GM21723 (cell line): ENCODE measurements at regions not wholly inside any gene's neighbourhood (a gene's known extent, or its start where the extent isn't known, plus 50 kb on each side); places are given as distances from the start of the nearest gene placed in this dataset.

Source experiments
- ATAC-seq: cut with Tn5 transposase; IDR thresholded peaks from one replicate; pipeline ENCODE4 v1.9.1; 2021; ENCODE audit warnings: mild to moderate bottlenecking, moderate library complexity; ENCODE audit not compliant: unreplicated experiment

DNA sequence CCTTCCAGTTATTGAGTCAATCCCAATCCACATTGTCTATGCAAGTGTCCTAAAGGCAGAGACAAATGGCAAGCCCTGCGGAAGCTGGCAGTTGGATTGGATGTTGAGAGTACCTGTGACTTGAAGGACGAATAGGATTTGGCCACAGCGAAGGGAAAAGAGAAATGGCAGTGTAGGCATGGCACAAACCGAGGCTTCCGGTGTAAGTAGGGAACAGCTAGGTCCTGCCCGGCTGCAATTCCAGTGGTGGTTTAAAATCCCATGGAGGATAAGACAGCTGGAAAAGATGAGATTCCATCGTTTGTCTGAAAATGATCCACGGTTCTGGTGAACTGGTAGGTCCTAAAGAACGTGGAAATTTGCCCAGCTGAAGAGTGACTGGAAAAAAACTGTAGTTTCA lies 296.2 kb downstream of the TCERG1L start:
- no peak for ATAC-seq

DNA sequence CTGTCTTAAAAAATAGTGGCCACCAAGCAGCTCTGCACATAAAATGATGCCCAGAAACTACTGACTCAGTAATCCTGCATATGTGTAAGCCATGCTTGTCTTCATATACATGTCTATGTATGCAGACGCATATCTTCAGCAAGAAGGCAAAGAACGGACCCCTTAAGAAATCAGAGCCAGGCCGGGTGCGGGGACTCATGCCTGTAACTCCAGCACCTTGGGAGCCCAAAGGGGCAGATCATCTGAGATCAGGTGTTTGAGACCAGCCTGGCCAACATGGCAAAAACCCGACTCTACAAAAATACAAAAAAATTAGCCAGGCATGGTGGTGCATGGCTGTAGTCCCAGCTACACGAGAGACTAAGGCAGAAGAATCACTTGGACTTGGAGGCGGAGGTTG lies 295.0 kb downstream of the TCERG1L start:
- no peak for ATAC-seq

DNA sequence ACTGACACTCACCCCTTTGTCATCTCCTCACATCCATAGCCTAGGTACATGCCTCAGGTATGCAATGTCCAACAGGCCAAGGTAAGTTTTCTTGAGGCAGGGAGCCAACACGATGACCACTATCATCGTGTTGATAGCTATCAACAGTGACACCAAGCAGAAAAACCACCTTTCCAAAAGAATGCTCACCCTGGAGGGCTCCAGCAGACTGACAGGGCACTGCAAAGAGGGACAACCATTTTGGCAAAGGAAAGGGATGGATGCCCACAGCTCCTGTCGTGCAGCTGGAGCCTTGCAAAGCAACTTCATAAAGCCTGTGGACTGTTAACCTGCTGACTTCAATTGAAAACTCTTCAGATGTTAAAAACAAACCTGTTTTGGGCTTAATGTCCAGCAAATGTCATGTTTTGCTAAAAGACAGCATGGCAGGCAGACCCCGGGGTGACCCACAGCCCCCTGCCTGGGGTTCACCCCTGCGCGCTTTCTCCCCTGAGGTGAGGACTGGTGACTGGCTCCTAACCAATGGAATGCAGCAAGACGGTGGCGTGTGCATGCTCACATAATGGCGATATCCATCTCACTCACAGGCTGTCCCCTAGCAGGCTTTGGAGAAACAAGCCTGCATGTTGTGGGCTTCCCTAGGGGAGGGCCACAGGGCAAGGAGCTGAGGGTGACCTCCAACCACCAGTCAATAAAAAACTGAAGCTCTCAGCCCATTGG lies 293.8 kb downstream of the TCERG1L start:
- no peak for ATAC-seq

DNA sequence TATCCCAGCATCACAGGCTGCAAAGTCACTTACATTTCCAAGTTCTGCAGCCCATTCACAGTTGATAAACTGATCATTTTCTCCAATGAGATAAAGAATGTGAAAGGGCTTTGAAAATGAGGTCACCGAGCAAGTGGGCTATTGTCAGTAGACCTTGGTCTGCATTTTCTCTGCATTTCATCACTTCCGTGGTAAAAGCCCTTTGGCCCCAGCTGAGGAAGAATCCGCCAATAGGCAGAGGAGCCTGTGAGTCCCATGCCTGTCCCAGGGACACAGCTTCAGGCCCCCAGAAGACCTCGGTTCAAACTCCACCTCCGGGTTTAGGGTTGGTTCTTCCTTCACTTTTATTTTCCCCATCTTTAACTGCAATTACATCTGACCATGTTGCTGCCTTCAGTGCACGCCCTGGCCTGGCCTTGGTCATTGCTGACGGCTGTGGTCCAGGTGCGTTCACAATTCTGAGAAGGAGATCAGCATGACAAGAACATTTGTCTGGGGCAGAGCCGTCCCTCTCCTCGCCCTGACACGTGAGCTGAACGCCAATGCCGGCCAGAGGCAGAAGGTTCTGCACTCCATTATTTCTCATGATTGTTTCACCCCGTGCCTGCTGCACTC lies 292.5 kb downstream of the TCERG1L start:
- no peak for ATAC-seq

DNA sequence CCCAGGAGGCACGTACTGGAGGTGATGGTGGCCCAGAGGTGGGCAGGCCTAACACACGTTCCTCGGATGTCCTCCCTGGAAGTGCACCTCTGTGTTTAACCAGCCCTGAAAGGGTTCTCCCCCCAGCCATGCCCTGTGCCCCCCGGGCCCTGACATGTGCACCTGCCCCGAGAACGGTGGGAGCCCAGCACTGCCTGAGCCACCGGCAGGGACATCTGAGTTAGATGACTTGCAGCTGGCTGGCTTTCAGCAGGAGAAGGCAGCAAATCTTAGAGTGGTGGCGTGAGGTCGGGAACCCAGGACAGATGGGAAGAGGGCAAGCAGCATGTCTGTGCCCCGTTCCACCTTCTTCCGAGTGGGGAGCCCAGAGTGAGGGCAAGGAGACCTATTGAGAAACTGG lies 291.8 kb downstream of the TCERG1L start:
- no peak for ATAC-seq

DNA sequence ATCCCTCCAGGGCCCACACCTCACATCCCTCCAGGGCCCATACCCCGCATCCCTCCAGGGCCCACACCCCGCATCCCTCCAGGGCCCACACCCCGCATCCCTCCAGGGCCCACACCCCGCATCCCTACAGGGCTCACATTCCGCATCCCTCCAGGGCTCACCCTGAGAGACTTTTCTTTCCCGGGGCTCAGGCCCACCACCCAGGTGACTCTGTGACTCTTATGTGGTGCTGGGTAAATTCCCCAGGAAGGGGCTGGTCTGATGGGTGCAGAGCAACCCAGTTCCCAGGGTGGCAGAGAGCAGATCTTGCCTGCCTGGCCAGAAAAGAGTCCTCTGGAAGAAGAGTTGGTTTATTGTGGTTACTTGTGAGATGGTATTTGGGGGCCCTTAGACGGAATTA lies 290.7 kb downstream of the TCERG1L start:
- ATAC-seq = no peak

DNA sequence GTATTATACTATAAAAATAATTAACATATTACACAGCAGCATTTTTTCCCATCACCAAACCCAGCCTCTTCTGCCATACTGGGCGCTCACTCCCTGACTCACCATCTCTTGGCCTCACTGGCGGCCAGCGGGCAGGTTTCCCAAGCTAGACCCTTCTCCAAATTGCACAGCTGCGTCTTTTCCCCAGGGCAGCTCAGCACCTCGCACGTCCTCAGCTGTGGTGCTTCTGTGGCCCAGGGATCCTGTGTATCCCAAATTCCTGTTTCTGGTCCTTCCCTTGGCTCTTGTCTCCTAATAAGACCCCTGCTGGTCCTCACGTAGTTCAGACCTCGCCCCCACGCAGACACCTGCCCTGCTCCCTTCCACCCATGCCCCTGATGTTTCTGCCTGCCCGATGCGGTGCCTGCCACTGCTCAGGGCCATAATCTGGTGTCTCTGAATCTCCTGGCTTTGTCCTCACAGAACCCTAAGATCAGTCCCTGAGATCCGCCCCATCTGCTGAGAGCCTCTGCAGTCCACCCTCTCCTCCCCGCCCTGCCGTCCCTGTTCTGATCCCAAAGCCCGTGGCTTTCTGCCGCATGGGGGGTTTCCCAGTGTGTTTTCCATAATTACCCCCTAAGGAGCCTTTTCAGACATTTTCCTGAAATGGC lies 290.1 kb downstream of the TCERG1L start:
- ATAC-seq = no peak

DNA sequence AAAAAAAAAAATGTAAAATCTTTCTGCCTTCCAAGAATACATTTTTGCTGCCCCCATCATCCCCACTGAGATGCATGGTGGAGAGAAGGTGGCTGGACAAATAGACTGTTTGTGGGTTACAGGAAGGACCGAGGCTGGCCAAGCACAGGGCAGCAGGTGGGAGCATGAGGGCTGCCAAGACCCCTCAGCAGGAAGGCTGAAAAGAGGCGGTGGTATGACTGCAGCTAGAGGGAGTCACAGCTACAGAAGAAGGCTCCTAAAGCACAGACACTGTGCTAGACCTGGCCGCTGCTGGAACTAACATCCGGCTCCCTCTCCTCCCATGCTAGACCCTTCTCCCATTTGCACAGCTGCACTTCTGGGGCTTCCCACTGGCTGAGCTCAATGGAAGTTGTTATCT lies 289.6 kb downstream of the TCERG1L start:
- ATAC-seq = no peak

DNA sequence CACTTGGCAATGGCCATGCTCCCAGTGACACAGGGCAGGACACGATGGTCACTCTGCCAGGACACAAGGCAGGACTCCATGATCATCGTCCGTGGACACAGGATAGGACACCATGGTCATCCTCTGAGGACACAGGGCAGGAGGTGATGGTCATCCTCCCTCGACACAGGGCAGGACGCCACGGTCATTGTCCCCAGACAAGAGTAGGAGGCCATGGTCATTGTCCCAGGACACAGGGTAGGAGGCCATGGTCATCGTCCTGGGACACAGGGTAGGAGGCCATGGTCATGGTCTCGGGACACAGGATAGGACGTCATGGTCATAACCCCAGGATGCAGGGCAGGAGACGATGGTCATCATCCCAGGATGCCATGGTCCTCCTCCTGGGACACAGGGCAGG lies 289.2 kb downstream of the TCERG1L start:
- no peak for ATAC-seq

DNA sequence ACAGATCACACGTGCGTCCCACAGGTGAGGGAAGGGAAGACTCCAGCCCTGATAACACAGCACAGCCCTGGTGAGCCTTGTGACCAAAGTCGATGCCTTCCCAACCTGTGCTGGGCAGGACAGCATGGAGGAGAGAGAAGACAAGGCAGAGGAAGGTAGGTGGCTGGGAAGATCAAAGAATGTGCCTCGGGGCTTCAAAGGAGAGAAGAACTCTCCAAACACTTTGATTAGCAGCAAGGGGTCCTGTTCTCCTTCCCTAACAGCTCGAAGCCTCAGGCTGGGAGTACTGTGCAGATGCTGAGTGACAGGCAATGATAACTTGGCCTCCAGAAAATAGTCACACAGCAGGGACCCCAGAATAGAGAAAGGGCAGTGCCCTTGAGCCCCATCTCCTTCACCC lies 288.5 kb downstream of the TCERG1L start:
- ATAC-seq = no peak

DNA sequence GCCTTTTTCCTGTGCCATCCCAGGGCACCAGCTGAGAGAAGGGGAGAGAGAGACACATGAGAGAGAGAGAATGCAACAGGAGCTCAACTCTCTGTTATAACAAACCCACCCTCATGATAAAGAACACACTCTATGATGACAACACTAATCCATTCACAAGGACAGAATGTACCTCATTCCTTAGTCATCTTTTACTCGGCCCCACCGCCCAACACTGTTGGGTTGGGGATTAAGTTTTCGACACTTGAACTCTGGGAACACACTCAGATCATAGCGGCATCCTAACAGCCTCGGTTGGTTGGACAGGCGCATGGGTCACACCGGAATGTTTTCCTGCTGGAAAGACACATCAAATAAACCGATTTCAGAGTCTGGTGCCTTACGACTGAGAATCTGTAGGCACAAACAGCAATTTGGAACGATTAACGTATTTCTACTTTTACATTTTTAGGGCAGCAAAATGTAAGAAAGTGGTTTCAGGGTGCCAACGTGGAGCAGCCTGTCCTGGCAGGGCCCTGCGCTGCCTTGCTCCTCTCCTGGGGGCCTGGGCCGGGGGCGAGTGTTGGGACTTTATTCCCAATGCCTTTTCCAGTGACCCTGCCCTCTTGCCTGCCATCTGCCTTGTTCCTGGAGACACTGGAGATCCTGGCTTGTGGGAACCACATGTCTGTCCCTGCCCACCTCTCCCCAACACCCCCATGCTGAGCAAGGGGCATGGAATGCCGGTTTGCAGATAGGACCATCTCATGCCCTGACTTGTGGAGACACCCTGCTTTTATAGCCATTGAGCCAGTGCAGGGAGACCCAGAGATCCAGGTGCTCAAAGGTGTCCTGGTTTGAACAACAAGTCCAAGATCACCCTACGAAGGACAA lies 287.0 kb downstream of the TCERG1L start:
- no peak for ATAC-seq

DNA sequence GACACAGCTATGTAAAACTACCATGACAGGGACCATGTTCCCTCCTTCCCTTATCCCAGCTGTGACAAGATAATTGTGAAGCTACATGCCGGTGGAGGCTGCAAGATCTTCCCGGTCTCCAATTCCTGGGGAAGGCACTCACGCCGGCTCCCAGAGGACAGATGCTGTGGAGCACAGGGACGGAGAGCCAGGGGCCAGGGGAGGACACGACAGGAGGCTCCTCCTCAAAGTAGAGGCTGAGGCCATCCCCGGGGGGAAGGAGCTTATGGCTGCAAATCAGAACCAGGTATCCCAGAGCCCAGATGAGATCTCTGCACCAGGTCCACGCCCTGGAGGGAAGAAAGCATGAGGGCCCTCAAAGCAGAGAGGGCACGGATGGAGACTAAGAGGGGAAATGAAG lies 286.2 kb downstream of the TCERG1L start:
- ATAC-seq = no peak

DNA sequence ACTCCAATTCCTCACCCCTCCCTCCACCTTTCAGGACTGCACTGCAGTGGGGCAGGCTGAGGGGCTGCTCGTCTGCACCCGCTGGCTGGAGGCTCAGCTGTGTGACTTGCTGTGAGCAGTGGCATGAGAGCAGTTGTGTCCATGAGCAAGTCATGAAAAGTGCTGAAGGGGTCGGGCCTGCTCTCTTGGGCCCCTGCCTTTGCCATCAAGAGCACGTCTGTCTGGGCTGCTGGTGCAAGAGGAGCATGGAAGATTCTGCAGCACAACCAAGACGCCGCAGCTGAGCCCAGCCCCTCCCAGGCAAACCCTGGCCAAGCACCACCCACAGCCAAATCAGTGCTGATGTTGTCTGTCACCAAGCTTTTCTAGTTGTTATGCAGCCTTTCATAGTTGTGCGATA lies 284.3 kb downstream of the TCERG1L start:
- ATAC-seq = no peak

DNA sequence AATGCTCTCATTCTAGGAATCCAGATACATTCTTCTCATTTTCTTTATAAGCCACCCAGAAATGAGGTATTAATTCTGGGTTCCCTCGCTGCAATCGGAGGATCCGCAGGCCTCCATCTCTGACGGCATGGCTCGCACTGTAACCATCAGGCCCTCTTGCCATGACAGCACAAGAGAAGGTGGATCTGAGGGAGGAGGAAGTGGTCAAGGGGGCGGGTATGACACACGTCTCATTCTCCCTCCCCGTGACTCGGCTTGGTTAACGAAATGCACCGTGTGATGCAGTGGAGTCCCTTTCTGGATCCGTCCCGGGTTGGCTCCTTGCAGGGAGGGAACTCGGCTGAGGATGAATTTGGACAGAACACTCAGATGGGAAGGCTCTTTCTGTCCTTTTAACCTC lies 280.2 kb downstream of the TCERG1L start:
- no peak for ATAC-seq

DNA sequence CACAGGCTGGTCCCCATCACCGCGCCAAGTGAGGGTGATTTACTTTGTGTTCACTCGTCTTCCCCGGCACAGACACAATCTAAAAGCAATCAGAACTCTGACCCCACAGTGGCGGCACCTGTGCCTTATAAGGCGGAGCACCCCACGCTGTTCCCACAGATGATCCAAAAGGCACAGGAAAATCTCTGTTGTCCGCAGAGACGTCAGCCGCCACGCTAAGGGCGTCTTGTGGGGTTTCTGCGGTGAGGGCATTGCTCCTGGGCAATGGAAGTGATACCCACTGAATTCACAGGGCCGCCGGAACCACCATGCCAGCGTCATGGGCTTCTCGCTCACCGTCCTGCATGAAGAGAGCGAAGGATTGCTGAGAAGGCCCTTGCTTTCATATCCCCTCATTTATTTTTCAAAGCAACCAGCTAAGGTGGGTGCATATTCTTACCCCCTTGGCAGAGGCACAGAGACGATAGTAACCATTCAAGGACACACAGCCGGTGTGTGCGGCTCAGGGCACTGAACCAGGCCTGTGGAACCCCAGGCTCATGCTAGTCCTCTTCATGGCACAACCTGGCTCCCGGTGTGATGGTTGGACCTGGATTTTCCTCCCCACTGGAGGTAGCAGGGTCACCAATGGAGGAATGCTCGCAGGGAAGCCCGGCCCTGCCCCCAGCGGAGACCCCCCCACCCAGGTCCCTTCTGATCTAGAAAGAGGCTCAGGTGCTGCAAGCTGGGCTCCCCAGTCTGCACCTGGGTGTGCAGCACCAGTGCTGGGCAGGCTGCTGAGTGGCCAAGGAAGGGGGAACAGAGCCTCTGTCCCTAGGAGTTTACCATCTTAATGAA lies 279.0 kb downstream of the TCERG1L start:
- ATAC-seq = no peak

DNA sequence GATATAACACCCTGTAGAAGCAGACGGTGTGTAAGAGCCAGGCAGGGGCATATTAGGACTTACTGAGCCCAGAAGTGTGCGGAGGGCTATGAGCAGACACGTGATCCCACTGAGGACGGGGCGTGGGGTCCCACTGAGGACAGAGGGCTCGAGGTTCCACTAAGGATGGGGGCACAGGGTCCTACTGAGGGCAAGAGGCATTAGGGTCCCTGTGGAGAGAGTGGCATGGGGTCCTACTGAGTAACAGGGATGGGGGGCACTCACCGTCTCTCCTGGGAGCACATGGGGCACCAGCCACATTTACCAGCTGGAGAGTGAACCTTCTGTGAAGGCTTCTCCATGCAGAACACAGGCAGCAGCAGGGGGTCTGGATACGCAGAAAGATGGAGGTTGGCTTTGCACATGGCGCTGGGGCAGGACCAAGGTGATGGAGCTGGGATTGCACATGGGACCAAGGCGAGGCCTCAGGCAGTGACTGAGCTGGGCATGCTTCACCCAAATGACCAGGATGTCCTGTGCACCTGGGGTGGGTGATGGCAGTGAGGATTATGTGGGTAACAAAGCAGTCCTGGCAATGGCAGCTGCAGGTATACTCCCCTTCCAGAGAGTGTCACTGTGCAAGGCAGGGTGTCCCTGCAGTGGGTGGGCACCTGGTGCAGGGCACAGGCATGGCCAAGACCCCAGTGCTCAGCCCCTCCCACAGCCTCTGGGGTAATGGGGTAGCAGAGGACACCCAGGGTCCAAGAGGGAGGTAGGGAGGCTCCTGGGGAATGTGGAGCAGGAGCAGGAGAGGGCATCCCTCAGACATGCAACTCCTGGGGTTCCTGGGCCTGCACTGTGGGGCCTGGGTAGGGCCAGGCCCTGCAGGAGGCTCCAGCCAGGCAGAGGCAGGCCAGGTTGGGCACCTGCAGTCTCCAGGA lies 278.1 kb downstream of the TCERG1L start:
- no peak for ATAC-seq

DNA sequence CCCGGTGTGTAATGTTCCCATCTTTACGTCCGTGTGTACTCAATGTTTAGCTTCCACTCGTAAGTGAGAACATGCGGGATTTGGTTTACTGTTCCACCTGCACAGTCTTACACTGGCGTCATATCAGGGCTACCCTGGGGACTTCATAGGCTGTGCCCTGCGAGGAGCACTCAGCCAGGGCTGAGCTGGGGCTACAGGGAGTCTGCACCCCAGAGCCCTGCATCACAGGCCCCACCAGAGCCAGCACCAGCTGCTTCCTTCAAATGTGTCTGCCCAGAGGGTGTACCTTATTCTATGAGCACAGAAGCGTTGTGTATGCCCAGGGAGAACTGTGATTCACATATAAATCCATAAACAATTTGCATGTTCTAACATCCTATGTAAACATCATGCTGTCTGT lies 277.1 kb downstream of the TCERG1L start:
- ATAC-seq = no peak

DNA sequence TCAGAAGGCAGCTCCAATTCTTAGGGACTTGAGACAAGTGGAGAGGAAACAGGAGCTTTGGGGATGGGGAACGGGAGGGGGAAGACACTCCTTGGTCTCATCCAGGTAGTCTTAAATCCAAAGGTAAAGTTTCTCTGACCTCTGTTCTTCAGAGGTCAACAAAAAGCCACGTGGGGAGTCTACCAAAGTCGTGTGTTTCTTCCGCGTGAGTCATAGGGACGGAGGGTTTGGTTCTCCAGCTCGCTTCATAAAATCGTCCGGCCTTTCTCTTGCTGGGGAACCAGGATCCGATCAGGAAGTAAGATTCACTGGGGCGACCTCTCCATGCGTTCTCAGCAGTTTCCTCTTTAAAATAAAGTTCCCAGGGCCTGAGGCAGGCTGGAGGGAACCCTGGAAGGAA lies 275.7 kb downstream of the TCERG1L start:
- ATAC-seq = no peak

DNA sequence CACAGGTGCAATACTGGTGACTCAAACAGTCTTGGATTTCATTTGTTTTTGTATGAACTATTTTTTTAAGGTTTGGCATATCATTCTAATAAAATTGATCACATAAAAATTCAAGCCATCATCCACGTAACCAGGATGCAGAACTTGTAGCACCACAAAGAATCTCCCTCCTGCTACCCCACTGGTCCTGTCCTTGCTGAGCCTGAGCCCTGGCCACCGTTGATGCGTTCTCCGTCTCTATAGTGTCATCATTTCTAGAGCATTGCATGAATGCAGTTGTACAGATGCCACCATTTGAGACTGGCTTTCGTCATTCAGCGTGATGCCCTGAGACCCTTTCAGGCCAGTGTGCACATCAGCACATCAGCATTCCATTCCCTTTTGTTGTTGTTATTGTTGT lies 273.5 kb downstream of the TCERG1L start:
- ATAC-seq = no peak

DNA sequence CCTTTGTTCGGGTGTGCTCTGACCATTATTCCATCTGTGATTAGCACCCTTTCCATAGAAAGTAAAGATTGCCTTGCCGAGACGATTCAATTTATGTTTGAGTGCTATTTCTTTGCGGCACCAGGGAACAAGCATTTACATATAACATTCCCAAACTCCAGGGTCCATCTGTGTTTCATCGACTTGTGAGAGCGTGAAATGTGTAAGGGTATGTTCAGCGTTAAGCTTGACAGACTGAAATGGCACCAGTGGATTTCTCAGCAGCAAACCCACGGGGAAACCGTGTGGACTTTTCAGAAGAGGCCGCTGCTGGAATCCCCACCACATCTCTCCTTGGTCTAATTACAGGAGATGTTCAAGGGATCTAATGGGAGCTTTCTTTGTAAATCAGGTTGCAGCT lies 270.5 kb downstream of the TCERG1L start:
- ATAC-seq = no peak
